Lower leg skin (tissue), 3 donors: ENCODE measurements at regions not wholly inside any gene's neighbourhood (a gene's known extent, or its start where the extent isn't known, plus 50 kb on each side); places are given as distances from the start of the nearest gene placed in this dataset.

Experiments used
- CTCF ChIP-seq, 3 donors: fragments of 450-650 bp; IDR thresholded peaks; one replicate each; pipeline ENCODE4 v1.5.1; 2016; ENCODE audit warnings: antibody characterized with exemption in 3 of 3, mild to moderate bottlenecking in 3 of 3, moderate library complexity in 2 of 3
- POLR2A ChIP-seq, 2 donors: fragments of 450-650 bp; IDR thresholded peaks; one replicate each; pipeline ENCODE4 v1.6.1; 2016 to 2017; ENCODE audit warnings: antibody characterized with exemption in 2 of 2, mild to moderate bottlenecking in 1 of 2, moderate library complexity in 1 of 2

GRCh38 chr18:60740313-60740712 is 367.7 kb upstream of the MC4R start:
- TF ChIP-seq POLR2A (IDR thresholded peaks at IDR 0.05) (no peak), CTCF (IDR thresholded peaks at IDR 0.05) (no peak)
